ENCODE measurements at regions not wholly inside any gene's neighbourhood (a gene's known extent, or its start where the extent isn't known, plus 50 kb on each side); places are given as distances from the start of the nearest gene placed in this dataset.

DNA sequence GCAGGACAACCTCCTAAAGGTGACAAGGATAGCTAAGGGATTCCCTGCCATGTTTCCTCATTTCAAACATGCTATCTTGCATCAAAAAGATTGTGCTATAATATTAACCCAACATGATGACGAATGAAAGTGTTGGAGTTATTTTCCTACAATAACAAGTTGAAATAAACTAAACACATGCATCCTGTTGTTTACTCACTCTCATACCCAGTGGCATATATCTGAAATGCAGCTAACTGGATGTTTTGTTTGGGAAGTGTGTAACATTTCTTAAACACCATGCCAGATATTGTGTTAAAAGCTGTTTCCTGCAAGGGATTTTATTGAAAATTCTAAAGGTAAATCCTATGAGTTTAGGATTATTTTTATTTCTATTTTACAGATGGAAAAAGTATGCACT, 139.6 kb downstream of the TFPI2 start:
- no peak for DNase-seq
- Histone ChIP-seq H3K9me3 (replicated peaks; ENCODE audit: control insufficient read depth, low read depth, low read length) (no peaks in the 10 kb centered on the region), H3K4me1 (ENCODE audit: control insufficient read depth, insufficient read depth, low read length) (no peaks in the 10 kb centered on the region), H3K4me3 (ENCODE audit: low read length) (no peak overlapping the region), H3K27me3 (ENCODE audit: control insufficient read depth, insufficient read depth, low read length) (no peaks in the 10 kb centered on the region), H3K36me3 (ENCODE audit: control insufficient read depth, insufficient read depth, low read length) (no peaks in the 10 kb centered on the region), H3K27ac (ENCODE audit: low read length) (no peak overlapping the region)
- no CpG with 5 or more reads among the region's 1 CpG for WGBS (ENCODE audit: insufficient coverage)

DNA sequence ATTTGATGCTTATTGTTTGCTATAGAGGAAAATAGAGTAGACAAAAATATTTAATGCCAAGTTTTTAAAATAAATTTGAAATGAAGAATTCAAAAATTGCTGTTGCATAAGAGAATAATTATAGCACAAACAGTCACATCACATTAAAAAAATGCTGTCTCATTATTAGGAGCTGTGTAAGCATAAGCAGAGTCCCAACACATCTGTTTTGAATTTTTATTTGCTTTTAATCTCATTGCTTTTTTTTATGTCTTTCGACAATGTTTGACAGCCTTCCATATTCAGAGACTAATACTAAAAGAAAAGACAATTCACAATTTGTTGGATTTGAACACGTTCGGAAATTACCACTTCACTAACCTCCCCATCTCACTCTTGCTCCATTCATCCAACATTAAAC, 143.5 kb downstream of the TFPI2 start:
- H3K27me3 ChIP-seq (ENCODE audit: control insufficient read depth, insufficient read depth, low read length) = no peaks in the 10 kb centered on the region
- no peaks in the 10 kb centered on the region for H3K4me1 ChIP-seq (ENCODE audit: control insufficient read depth, insufficient read depth, low read length)
- no peak for DNase-seq
- H3K9me3 ChIP-seq (replicated peaks; ENCODE audit: control insufficient read depth, low read depth, low read length) = no peaks in the 10 kb centered on the region
- H3K27ac ChIP-seq (ENCODE audit: low read length) = no peak overlapping the region
- no peaks in the 10 kb centered on the region for H3K36me3 ChIP-seq (ENCODE audit: control insufficient read depth, insufficient read depth, low read length)
- WGBS (ENCODE audit: insufficient coverage) = 17% methylated on average over 1 of the region's 3 CpGs
- no peak overlapping the region for H3K4me3 ChIP-seq (ENCODE audit: low read length)

DNA sequence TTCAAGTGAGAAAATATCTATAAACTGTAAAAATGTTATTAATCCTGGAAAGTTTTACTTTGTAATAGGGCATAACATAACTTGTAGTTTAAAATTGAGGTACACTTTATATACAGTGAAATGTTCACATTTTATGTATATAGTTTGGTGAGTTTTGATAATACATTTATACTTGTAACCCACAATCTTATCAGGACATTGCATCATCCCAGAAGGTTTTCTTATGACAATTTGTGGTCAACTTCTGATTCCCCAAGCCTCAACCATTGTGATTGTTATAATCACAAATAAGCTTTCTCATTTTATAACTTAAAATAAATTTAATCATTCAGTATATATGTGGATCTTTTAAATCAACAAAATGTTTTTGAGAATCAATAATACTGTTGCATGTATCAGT, 151.1 kb downstream of the TFPI2 start:
- H3K36me3 ChIP-seq (ENCODE audit: control insufficient read depth, insufficient read depth, low read length) = no peaks in the 10 kb centered on the region
- no peak for DNase-seq
- no peak overlapping the region for H3K4me3 ChIP-seq (ENCODE audit: low read length)
- no peaks in the 10 kb centered on the region for H3K4me1 ChIP-seq (ENCODE audit: control insufficient read depth, insufficient read depth, low read length)
- no peak overlapping the region for H3K27ac ChIP-seq (ENCODE audit: low read length)
- H3K9me3 ChIP-seq (replicated peaks; ENCODE audit: control insufficient read depth, low read depth, low read length) = no peaks in the 10 kb centered on the region
- H3K27me3 ChIP-seq (ENCODE audit: control insufficient read depth, insufficient read depth, low read length) = no peaks in the 10 kb centered on the region

DNA sequence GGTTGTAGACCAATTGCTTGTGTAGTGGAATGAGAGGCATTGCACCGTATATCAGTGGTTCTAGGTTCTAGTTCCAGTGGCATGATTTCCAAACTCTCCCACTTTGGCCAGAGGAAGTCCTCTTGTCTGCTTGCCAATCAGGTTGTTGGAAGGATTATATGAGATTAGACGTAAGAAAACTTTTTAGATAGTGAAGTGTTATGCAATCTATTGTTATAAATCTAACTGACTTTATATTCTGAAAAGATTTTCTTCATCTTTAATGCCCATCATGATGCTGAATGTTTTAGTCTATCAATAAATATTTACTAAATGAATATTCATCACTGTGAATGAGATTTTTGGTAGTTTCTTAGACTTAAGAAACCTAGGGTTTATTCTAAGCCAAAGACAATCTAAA, 152.6 kb downstream of the TFPI2 start:
- no CpG with 5 or more reads among the region's 2 CpGs for WGBS (ENCODE audit: insufficient coverage)
- Histone ChIP-seq H3K9me3 (replicated peaks; ENCODE audit: control insufficient read depth, low read depth, low read length) (no peaks in the 10 kb centered on the region), H3K4me1 (ENCODE audit: control insufficient read depth, insufficient read depth, low read length) (no peaks in the 10 kb centered on the region), H3K4me3 (ENCODE audit: low read length) (no peak overlapping the region), H3K36me3 (ENCODE audit: control insufficient read depth, insufficient read depth, low read length) (no peaks in the 10 kb centered on the region), H3K27me3 (ENCODE audit: control insufficient read depth, insufficient read depth, low read length) (no peaks in the 10 kb centered on the region), H3K27ac (ENCODE audit: low read length) (no peak overlapping the region)
- no peak for DNase-seq

DNA sequence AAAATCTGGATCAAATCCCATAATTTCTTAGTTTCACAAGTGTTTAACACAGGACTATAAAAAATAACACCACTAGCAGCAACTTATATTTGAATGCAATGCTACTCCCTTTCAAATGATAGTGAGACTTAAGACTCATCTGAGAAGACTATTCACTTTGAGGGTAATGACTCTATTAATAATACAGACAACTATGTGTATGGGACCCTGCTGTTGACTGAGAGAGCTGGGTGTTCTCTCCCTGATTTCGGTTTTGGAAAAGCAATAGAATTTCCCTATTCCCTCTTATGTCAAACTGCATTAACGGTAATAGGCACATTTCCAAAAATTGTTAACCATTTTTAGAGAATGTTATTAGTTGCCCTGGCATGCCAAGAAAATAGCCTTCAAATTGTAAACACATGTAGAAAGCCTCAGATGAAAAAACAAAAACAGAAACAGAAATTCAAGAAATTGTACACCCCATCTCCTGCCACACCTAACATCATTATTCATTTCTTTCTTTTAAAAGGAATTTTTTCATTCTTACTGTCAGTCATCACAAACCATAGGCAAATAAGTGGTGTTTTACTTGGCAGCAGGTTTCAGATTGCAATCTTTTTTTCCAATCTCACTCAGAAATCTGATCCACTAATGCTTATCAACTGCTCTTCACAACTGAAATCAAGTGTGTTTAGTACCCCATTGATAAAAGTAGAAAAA, 153.7 kb downstream of the TFPI2 start:
- H3K4me1 ChIP-seq (ENCODE audit: control insufficient read depth, insufficient read depth, low read length) = no peaks in the 10 kb centered on the region
- no peaks in the 10 kb centered on the region for H3K9me3 ChIP-seq (replicated peaks; ENCODE audit: control insufficient read depth, low read depth, low read length)
- no peak overlapping the region for H3K4me3 ChIP-seq (ENCODE audit: low read length)
- no CpG with 5 or more reads among the region's 2 CpGs for WGBS (ENCODE audit: insufficient coverage)
- no peak for DNase-seq
- H3K36me3 ChIP-seq (ENCODE audit: control insufficient read depth, insufficient read depth, low read length) = no peaks in the 10 kb centered on the region
- no peaks in the 10 kb centered on the region for H3K27me3 ChIP-seq (ENCODE audit: control insufficient read depth, insufficient read depth, low read length)
- H3K27ac ChIP-seq (ENCODE audit: low read length) = no peak overlapping the region

DNA sequence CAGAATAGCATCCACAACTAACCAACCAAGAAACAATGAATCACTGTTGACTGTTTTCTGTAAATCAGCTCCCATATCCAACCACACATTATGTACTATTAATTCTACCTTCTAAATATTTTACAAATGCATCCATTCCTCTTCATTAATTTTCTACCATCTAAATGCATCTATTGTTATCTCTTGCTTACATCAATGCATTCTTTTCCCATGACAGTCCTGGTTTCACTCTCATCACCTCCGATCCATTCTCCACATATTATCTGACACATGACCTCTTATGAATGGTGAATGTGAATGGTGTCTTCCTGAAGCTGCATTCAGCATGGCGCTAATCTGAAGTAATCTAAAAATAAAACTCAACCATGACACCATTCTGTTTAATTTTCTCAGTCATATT, 153.8 kb upstream of the CALCR start:
- no peaks in the 10 kb centered on the region for H3K27me3 ChIP-seq (ENCODE audit: control insufficient read depth, insufficient read depth, low read length)
- no peak for DNase-seq
- H3K27ac ChIP-seq (ENCODE audit: low read length) = no peak overlapping the region
- no peaks in the 10 kb centered on the region for H3K36me3 ChIP-seq (ENCODE audit: control insufficient read depth, insufficient read depth, low read length)
- H3K4me1 ChIP-seq (ENCODE audit: control insufficient read depth, insufficient read depth, low read length) = no peaks in the 10 kb centered on the region
- no peak overlapping the region for H3K4me3 ChIP-seq (ENCODE audit: low read length)
- no CpG with 5 or more reads among the region's 2 CpGs for WGBS (ENCODE audit: insufficient coverage)
- H3K9me3 ChIP-seq (replicated peaks; ENCODE audit: control insufficient read depth, low read depth, low read length) = no peaks in the 10 kb centered on the region

DNA sequence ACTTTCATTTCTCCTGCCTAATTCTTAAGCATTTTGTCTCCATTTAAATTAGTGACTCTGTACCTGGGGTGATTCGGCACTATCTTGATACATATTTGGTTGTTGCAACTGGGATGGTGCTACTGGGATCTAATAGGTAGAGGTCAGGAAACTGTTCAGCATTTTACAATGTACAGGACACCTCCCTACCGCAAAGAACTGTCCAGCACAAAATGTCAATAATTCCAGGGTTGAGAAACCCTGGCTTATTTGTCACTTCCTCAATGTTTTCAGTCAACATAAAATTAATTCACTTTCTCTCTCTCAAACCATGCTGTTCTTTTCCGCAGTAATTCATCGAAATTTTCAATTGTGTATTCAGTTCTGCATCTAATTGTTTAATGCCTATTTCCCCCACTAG, 151.4 kb upstream of the CALCR start:
- DNase-seq = no peak
- WGBS (ENCODE audit: insufficient coverage) = 75% methylated on average over 1 of the region's 4 CpGs
- Histone ChIP-seq H3K27me3 (ENCODE audit: control insufficient read depth, insufficient read depth, low read length) (no peaks in the 10 kb centered on the region), H3K27ac (ENCODE audit: low read length) (no peak overlapping the region), H3K36me3 (ENCODE audit: control insufficient read depth, insufficient read depth, low read length) (no peaks in the 10 kb centered on the region), H3K4me1 (ENCODE audit: control insufficient read depth, insufficient read depth, low read length) (no peaks in the 10 kb centered on the region), H3K4me3 (ENCODE audit: low read length) (no peak overlapping the region), H3K9me3 (replicated peaks; ENCODE audit: control insufficient read depth, low read depth, low read length) (no peaks in the 10 kb centered on the region)

DNA sequence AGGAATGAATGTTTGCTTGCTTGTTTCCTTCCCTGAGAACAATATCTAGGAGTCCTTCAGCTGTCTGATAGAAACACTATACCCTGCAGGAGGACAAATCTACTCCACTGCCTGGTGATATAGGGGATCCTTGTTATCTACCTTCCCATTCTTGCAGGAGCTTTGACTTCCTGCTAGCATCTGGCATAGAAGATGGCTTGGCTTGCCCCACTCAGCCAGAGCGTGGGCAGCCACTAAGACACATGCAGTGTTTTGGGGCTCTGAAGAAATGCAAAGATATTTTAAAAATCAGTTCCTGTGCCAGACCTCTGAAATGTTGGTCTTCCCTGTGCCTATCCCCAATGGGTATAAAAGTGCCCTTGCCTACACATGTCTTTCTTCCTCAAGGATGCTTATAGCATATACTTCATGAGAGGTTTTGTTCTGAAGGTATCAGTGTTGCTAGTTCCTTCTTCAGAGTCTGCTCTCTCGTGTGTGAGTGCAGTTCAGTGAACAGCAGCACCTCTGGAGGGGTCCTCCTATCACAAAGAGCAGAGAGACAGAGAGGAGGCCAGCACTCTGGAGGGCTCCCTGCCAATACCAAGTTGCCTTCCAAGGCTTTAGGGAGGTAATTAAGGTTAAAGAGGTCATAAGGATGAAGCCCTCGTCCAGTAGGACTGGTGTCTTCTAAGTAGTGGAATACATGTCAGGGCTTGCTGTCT, 149.1 kb upstream of the CALCR start:
- Histone ChIP-seq H3K27ac (ENCODE audit: low read length) (no peak overlapping the region), H3K4me3 (ENCODE audit: low read length) (no peak overlapping the region), H3K9me3 (replicated peaks; ENCODE audit: control insufficient read depth, low read depth, low read length) (no peaks in the 10 kb centered on the region), H3K36me3 (ENCODE audit: control insufficient read depth, insufficient read depth, low read length) (no peaks in the 10 kb centered on the region), H3K27me3 (ENCODE audit: control insufficient read depth, insufficient read depth, low read length) (no peaks in the 10 kb centered on the region), H3K4me1 (ENCODE audit: control insufficient read depth, insufficient read depth, low read length) (no peaks in the 10 kb centered on the region)
- 53% methylated on average over 2 of the region's 3 CpGs for WGBS (ENCODE audit: insufficient coverage)
- DNase-seq = no peak

DNA sequence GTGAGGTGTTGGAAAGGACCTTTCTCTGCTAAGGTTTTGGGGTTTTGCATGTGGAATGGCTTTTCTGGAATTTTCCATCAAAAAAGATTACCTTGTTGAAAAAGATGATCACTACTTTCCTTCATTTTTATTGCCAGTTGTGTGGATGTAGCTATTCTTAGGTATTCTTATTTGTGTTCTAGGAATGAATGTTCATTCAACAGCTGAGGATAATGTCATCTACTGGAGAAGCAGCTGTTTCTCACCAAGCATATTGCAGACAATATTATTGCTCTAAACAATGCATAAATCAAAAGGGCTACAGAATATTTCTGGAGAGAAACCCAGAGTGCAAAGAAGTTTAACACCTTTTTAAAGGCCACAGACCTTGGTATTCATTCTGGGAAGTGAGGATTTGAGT, 145.6 kb upstream of the CALCR start:
- no peaks in the 10 kb centered on the region for H3K36me3 ChIP-seq (ENCODE audit: control insufficient read depth, insufficient read depth, low read length)
- DNase-seq = peak; percentile 5

DNA sequence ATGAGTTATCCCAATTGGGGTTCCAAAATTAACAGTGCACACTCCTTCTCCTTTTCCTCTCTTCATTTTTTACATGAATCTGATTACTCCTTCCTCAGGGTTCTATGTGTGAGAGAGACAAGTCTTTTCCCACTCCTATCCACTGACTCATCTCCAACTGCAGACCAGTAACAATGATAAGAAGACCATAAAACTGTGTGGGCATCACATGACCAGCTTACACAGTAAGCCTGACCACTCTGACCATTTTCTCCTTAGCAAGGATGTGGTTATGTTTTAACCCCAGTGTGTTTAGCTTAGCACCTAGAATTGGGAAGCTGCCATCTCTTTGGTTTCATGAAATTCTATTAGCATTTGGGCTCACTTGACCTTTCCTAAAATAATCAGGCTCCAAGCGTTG, 145.0 kb upstream of the CALCR start:
- DNase-seq = no peak
- no peaks in the 10 kb centered on the region for H3K27me3 ChIP-seq (ENCODE audit: control insufficient read depth, insufficient read depth, low read length)
- no CpG with 5 or more reads among the region's 1 CpG for WGBS (ENCODE audit: insufficient coverage)
- H3K4me1 ChIP-seq (ENCODE audit: control insufficient read depth, insufficient read depth, low read length) = no peaks in the 10 kb centered on the region
- H3K36me3 ChIP-seq (ENCODE audit: control insufficient read depth, insufficient read depth, low read length) = no peaks in the 10 kb centered on the region
- no peak overlapping the region for H3K27ac ChIP-seq (ENCODE audit: low read length)
- H3K9me3 ChIP-seq (replicated peaks; ENCODE audit: control insufficient read depth, low read depth, low read length) = no peaks in the 10 kb centered on the region
- no peak overlapping the region for H3K4me3 ChIP-seq (ENCODE audit: low read length)

More for the DNA sequence above, 145.6 kb upstream of the CALCR start:
- no peak overlapping the region for H3K4me3 ChIP-seq (ENCODE audit: low read length)
- no peak overlapping the region for H3K27ac ChIP-seq (ENCODE audit: low read length)
- no peaks in the 10 kb centered on the region for H3K9me3 ChIP-seq (replicated peaks; ENCODE audit: control insufficient read depth, low read depth, low read length)
- no peaks in the 10 kb centered on the region for H3K4me1 ChIP-seq (ENCODE audit: control insufficient read depth, insufficient read depth, low read length)
- H3K27me3 ChIP-seq (ENCODE audit: control insufficient read depth, insufficient read depth, low read length) = no peaks in the 10 kb centered on the region
